SU-DHL-6 (cell line): ENCODE measurements at regions not wholly inside any gene's neighbourhood (a gene's known extent, or its start where the extent isn't known, plus 50 kb on each side); places are given as distances from the start of the nearest gene placed in this dataset.

Experiments
- CTCF ChIP-seq: fragments of 200-600 bp; sonication (generic); IDR thresholded peaks from one replicate; pipeline ENCODE4 v1.5.1; 2017; ENCODE audit warnings: antibody characterized with exemption, mild to moderate bottlenecking, low read length, moderate library complexity; ENCODE audit not compliant: insufficient read depth, poor library complexity, severe bottlenecking
- EZH2phosphoT487 ChIP-seq: fragments of 200-600 bp; sonication (generic), shearing (Covaris generic); conservative IDR thresholded peaks from 2 replicates; pipeline ENCODE4 v1.6.1; 2018; ENCODE audit warnings: mild to moderate bottlenecking, antibody characterized with exemption, low read length, moderate library complexity, mixed read lengths

GRCh38 chr15:96431786-96432185 is 101.3 kb downstream of the NR2F2 start:
- TF ChIP-seq CTCF, result no peak
- no peak for TF ChIP-seq EZH2phosphoT487
